ENCODE measurements at regions not wholly inside any gene's neighbourhood (a gene's known extent, or its start where the extent isn't known, plus 50 kb on each side); places are given as distances from the start of the nearest gene placed in this dataset.

DNA sequence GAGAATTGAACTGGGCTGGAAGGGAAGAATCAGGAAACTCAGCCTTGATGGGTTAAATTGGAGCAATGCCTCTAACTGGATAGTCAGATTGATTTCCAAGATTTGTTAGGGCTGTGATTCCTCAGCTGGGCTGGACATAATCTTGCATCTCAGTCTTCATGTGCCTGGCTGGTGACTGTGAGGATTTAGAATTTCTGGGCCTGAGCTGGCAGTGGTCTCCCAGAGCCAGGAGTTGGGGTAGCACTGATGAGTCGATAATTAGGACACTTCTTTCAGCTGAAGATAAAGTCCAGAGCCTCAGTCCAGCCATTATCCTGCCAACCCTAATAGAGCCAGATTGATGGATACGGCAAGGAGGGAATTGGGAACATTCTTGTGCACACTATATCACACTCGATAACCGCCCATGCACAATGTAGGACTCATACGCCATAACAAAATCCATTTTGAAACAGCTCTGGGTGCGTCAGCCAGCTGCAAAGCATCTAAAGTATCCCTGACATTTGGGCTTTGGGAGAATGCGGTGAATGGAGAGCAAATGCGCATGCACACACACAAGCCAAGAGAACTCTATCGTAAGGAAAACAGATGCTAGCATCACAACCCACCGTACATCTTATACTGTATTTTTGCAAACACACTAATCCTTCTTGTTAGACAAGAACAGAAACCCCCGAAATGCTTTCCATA is 405.1 kb upstream of the KLF4 start:
- peaks cover 6% of the 10 kb centered on the region for H3K4me1 Mint-ChIP-seq (ENCODE audit: unreplicated experiment)
- H3K36me3 Mint-ChIP-seq (ENCODE audit: unreplicated experiment), result no peaks in the 10 kb centered on the region
- no peaks in the 10 kb centered on the region for H3K9me3 Mint-ChIP-seq (ENCODE audit: unreplicated experiment)
- peaks cover 1% of the 10 kb centered on the region for H3K27me3 Mint-ChIP-seq (ENCODE audit: unreplicated experiment)
- TF ChIP-seq, protein P1, sequence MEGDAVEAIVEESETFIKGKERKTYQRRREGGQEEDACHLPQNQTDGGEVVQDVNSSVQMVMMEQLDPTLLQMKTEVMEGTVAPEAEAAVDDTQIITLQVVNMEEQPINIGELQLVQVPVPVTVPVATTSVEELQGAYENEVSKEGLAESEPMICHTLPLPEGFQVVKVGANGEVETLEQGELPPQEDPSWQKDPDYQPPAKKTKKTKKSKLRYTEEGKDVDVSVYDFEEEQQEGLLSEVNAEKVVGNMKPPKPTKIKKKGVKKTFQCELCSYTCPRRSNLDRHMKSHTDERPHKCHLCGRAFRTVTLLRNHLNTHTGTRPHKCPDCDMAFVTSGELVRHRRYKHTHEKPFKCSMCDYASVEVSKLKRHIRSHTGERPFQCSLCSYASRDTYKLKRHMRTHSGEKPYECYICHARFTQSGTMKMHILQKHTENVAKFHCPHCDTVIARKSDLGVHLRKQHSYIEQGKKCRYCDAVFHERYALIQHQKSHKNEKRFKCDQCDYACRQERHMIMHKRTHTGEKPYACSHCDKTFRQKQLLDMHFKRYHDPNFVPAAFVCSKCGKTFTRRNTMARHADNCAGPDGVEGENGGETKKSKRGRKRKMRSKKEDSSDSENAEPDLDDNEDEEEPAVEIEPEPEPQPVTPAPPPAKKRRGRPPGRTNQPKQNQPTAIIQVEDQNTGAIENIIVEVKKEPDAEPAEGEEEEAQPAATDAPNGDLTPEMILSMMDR (IDR thresholded peaks at IDR 0.05), result no peak
- DNase-seq (ENCODE audit: extremely low spot score, unreplicated experiment), result peak; percentile 11
- H3K4me3 Mint-ChIP-seq (ENCODE audit: unreplicated experiment), result no peak overlapping the region
- no peak overlapping the region for H3K27ac Mint-ChIP-seq (ENCODE audit: unreplicated experiment)

DNA sequence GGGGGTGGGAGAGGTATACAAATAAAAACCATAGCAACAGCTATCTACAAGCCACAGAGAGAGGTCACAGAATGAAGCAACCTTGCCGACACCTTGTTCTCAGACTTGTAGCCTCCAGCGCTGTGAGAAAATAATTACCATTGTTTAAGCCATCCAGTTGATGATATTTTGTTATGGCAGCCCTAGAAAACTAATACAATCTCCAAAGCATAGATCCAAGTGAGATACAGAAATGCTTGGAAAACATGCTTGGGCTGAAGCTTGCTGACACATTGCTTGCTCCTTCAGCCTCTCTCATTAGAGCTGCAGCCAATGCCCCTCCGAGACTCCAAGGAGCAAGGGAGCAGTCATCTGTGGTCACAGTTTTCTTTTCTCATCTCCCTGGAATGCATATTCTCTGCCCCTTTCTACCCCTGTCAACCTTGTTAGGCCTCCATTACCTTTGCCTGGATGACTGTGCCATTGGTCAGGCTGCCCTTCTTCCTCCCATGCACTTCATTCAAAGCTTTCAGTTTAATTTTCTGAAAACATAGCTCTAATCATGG is 401.4 kb upstream of the KLF4 start:
- no peak overlapping the region for H3K27ac Mint-ChIP-seq (ENCODE audit: unreplicated experiment)
- no peaks in the 10 kb centered on the region for H3K4me1 Mint-ChIP-seq (ENCODE audit: unreplicated experiment)
- H3K4me3 Mint-ChIP-seq (ENCODE audit: unreplicated experiment), result no peak overlapping the region
- peak; percentile 6 for DNase-seq (ENCODE audit: extremely low spot score, unreplicated experiment)
- H3K27me3 Mint-ChIP-seq (ENCODE audit: unreplicated experiment), result no peaks in the 10 kb centered on the region
- no peaks in the 10 kb centered on the region for H3K9me3 Mint-ChIP-seq (ENCODE audit: unreplicated experiment)
- TF ChIP-seq, protein P1 (IDR thresholded peaks at IDR 0.05), result no peak
- H3K36me3 Mint-ChIP-seq (ENCODE audit: unreplicated experiment), result no peaks in the 10 kb centered on the region

DNA sequence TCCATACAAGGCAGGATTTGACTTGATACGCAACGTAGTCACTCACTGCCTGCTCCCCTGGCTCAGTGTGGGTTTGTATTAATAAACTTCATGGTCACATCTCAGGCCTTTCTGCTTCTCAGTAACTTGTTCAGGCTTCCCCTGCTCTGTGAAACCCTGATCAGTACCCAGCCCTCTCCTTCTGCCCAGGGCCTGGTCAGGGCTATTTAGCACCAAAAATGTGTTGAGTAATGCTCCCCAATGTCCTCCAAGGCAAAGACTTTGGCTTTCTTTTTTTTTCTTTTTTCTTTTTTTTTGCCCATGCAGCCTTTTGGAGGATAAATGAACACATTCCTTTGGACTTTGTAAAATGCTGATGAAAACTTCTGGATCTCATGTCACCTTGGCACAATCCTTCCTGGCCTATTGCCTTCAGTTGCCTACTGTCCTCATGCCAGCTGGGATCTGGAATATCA is 399.2 kb upstream of the KLF4 start:
- no peaks in the 10 kb centered on the region for H3K36me3 Mint-ChIP-seq (ENCODE audit: unreplicated experiment)
- H3K9me3 Mint-ChIP-seq (ENCODE audit: unreplicated experiment), result no peaks in the 10 kb centered on the region
- no peak overlapping the region for H3K4me3 Mint-ChIP-seq (ENCODE audit: unreplicated experiment)
- TF ChIP-seq, protein P1 (IDR thresholded peaks at IDR 0.05), result no peak
- H3K27ac Mint-ChIP-seq (ENCODE audit: unreplicated experiment), result no peak overlapping the region
- DNase-seq (ENCODE audit: extremely low spot score, unreplicated experiment), result peak; percentile 13
- H3K4me1 Mint-ChIP-seq (ENCODE audit: unreplicated experiment), result no peaks in the 10 kb centered on the region
- no peaks in the 10 kb centered on the region for H3K27me3 Mint-ChIP-seq (ENCODE audit: unreplicated experiment)

DNA sequence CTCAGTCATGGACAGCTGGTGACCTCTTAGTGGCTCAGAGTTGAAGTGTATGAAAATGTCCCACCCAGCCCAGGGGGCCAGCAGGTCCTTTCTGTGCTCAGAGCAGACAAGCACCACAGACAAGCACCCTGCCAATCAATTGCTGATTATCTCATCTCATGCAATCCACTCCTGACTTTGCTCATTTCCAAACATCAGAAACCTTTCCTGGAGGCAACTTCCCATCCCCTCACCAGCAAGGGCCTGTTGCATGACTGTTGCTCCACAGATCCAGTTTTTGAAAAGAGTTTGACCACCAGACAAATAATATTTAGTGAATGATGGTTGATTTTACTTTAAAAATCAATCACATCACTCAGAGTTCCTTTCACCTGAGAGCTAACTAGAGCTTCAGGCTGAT is 397.3 kb upstream of the KLF4 start:
- H3K4me3 Mint-ChIP-seq (ENCODE audit: unreplicated experiment), result no peak overlapping the region
- TF ChIP-seq, protein P1 (IDR thresholded peaks at IDR 0.05), result no peak
- no peak for DNase-seq (ENCODE audit: extremely low spot score, unreplicated experiment)
- H3K4me1 Mint-ChIP-seq (ENCODE audit: unreplicated experiment), result no peaks in the 10 kb centered on the region
- no peaks in the 10 kb centered on the region for H3K9me3 Mint-ChIP-seq (ENCODE audit: unreplicated experiment)
- H3K27ac Mint-ChIP-seq (ENCODE audit: unreplicated experiment), result no peak overlapping the region
- no peaks in the 10 kb centered on the region for H3K27me3 Mint-ChIP-seq (ENCODE audit: unreplicated experiment)
- H3K36me3 Mint-ChIP-seq (ENCODE audit: unreplicated experiment), result no peaks in the 10 kb centered on the region

DNA sequence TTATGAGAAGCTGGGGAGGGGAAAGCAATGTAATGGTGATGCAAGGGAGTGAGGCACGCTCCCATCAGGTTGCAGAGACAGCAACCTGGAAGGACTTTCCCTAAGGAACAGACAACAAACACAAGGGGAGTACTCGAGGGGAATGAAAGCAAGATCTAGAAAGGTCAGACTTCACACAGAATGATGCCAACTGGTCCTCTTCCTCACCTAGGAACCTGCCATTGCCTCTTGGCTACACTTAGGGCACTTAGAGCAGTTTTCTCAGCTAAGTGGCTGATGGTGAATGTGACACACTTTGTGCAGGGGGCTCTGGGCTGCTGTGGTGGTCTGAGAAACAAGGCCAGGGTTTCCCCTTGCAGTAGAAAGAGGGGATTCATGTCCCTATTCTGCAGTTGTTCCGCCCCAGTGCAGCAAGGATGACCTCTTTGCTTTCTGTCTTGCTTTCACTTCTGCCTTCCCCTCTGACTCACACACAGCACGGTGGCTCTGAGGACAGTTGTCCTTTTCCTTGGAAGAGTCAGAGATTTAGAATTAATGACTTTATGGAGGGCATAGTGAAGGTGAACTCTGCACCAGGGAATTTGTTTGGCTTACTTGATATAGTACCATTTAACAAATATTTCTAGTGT is 394.0 kb upstream of the KLF4 start:
- H3K36me3 Mint-ChIP-seq (ENCODE audit: unreplicated experiment), result no peaks in the 10 kb centered on the region
- no peak for DNase-seq (ENCODE audit: extremely low spot score, unreplicated experiment)
- H3K4me3 Mint-ChIP-seq (ENCODE audit: unreplicated experiment), result no peak overlapping the region
- peaks cover 16% of the 10 kb centered on the region for H3K4me1 Mint-ChIP-seq (ENCODE audit: unreplicated experiment)
- no peaks in the 10 kb centered on the region for H3K27me3 Mint-ChIP-seq (ENCODE audit: unreplicated experiment)
- no peak overlapping the region for H3K27ac Mint-ChIP-seq (ENCODE audit: unreplicated experiment)
- TF ChIP-seq, protein P1 (IDR thresholded peaks at IDR 0.05), result no peak
- H3K9me3 Mint-ChIP-seq (ENCODE audit: unreplicated experiment), result no peaks in the 10 kb centered on the region

All from osteocyte (in vitro differentiated cells).